ENCODE measurements at regions not wholly inside any gene's neighbourhood (a gene's known extent, or its start where the extent isn't known, plus 50 kb on each side); places are given as distances from the start of the nearest gene placed in this dataset.

DNA sequence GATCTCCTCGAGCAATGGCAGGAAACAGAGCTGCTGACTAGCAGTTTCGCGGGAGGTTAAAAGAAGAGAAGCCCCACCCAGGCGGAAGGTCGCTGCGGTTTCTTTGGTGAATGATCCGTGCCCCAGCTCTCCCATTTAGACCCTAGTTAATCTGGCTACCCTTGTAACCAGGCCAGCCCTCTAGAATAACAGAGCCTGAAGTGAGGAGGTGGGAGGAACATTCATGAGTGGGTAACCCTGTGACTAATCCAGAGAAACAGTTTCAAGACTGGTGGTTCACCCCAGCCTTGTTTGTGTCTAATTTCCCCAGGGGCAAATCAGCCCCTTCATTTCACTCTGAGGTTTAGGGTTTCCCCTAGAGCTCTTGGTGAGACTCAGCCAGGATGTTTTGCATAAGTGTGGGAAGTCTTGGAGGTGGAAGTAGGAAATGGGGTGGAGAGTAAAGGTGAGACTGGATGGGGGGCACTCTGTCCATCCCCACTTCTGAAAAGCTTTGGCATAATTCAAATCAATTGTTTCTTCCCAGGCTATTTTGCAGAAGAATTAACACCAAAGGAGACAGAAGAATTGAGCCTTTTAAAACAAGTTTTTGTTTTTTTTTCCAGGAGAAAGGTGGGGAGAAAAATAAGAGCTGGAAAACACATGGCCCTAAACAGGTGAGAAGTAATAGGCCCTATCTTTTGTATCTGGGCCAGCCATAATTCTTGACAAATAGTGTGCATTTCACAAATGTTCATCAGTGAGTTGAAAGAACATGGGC, 303.1 kb downstream of the RPLP1 start:
- TF ChIP-seq, protein P1, sequence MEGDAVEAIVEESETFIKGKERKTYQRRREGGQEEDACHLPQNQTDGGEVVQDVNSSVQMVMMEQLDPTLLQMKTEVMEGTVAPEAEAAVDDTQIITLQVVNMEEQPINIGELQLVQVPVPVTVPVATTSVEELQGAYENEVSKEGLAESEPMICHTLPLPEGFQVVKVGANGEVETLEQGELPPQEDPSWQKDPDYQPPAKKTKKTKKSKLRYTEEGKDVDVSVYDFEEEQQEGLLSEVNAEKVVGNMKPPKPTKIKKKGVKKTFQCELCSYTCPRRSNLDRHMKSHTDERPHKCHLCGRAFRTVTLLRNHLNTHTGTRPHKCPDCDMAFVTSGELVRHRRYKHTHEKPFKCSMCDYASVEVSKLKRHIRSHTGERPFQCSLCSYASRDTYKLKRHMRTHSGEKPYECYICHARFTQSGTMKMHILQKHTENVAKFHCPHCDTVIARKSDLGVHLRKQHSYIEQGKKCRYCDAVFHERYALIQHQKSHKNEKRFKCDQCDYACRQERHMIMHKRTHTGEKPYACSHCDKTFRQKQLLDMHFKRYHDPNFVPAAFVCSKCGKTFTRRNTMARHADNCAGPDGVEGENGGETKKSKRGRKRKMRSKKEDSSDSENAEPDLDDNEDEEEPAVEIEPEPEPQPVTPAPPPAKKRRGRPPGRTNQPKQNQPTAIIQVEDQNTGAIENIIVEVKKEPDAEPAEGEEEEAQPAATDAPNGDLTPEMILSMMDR (IDR thresholded peaks at IDR 0.05), result no peak
- TF ChIP-seq POLR2A (IDR thresholded peaks at IDR 0.05), result no peak

All from vagina (tissue), 2 donors.